Keratinocyte (primary cell): ENCODE measurements at regions not wholly inside any gene's neighbourhood (a gene's known extent, or its start where the extent isn't known, plus 50 kb on each side); places are given as distances from the start of the nearest gene placed in this dataset.

Source experiments
- DNase-seq: peaks from one replicate; pipeline ENCODE4 v3.0.0-alpha.2; 2011; ENCODE audit warnings: low read depth, missing footprints, low spot score
- FAIRE-seq: peaks from 2 replicates; lab custom pipeline; 2011; peaks lifted over from hg19 to GRCh38; lab: Jason Lieb, UNC
- H2AFZ ChIP-seq: 2 replicates; pipeline ENCODE4 v1.6.0; 2012; ENCODE audit warnings: low read length, control low read depth, inconsistent platforms; ENCODE audit not compliant: control insufficient read depth
- H3K27ac ChIP-seq: 2 replicates; pipeline ENCODE4 v1.5.1; 2011; ENCODE audit warnings: low read length; ENCODE audit not compliant: control insufficient read depth, insufficient read depth
- H3K27me3 ChIP-seq: 3 replicates; pipeline ENCODE4 v1.6.0; 2011; ENCODE audit warnings: low read length; ENCODE audit not compliant: control insufficient read depth, insufficient read depth; ENCODE audit errors: extremely low read depth
- H3K36me3 ChIP-seq, 2 experiments: 2 replicates in 1 of 2; 3 replicates in 1 of 2; pipeline ENCODE4 v1.5.1; 2011; ENCODE audit warnings: low read length in 2 of 2, mild to moderate bottlenecking in 1 of 2; ENCODE audit not compliant: control insufficient read depth in 2 of 2, insufficient read depth in 2 of 2; ENCODE audit errors: extremely low read depth in 1 of 2
- H3K4me1 ChIP-seq: 3 replicates; pipeline ENCODE4 v1.5.1; 2011; ENCODE audit warnings: low read length; ENCODE audit not compliant: control insufficient read depth, insufficient read depth; ENCODE audit errors: extremely low read depth
- H3K4me2 ChIP-seq: 3 replicates; pipeline ENCODE4 v1.6.0; 2011; ENCODE audit warnings: low read depth, low read length; ENCODE audit not compliant: control insufficient read depth, insufficient read depth; ENCODE audit errors: extremely low read depth
- H3K4me3 ChIP-seq, 3 experiments: fragments of 200-600 bp in 1 of 3; sonication (generic) in 1 of 3; 2 replicates in 2 of 3; 3 replicates in 1 of 3; pipeline ENCODE4 v1.5.1; 2011 to 2016; ENCODE audit warnings: low read length in 3 of 3, mild to moderate bottlenecking in 3 of 3, control low read depth in 2 of 3, inconsistent platforms in 1 of 3, low read depth in 1 of 3, mixed read lengths in 1 of 3, mixed run types in 1 of 3, moderate library complexity in 1 of 3; ENCODE audit not compliant: control insufficient read depth in 2 of 3, insufficient read depth in 2 of 3; ENCODE audit errors: extremely low read depth in 1 of 3
- H3K79me2 ChIP-seq: 2 replicates; pipeline ENCODE4 v1.6.0; 2012; ENCODE audit warnings: low read length; ENCODE audit not compliant: control insufficient read depth, insufficient read depth
- H3K9ac ChIP-seq: 3 replicates; pipeline ENCODE4 v1.6.0; 2011; ENCODE audit warnings: low read length; ENCODE audit not compliant: control insufficient read depth, insufficient read depth; ENCODE audit errors: extremely low read depth
- H3K9me1 ChIP-seq: 3 replicates; pipeline ENCODE4 v1.6.0; 2011; ENCODE audit warnings: low read length; ENCODE audit not compliant: control insufficient read depth, insufficient read depth; ENCODE audit errors: extremely low read depth
- H3K9me3 ChIP-seq: 2 replicates; pipeline ENCODE4 v1.5.1; 2012; ENCODE audit warnings: low read depth, low read length; ENCODE audit not compliant: control insufficient read depth
- H4K20me1 ChIP-seq: 3 replicates; pipeline ENCODE4 v1.6.0; 2011; ENCODE audit warnings: low read length; ENCODE audit not compliant: control insufficient read depth, insufficient read depth; ENCODE audit errors: extremely low read depth
- EZH2 ChIP-seq: IDR thresholded peaks from one replicate; pipeline ENCODE4 v1.6.1; 2012; ENCODE audit warnings: inconsistent platforms, mild to moderate bottlenecking, low read length, moderate library complexity
- dilution Hi-C: fragments of 300-500 bp; cut with MboI; formaldehyde crosslinking; loops from one replicate; pipeline ENCODE4 v1.7.0; 2020; ENCODE audit warnings: low sequenced_read_pairs; ENCODE audit not compliant: extremely low pct_ligation_motif_present
- TF ChIP-seq, protein P1 (sequence below), 3 experiments: IDR thresholded peaks in 1 of 3; conservative IDR thresholded peaks in 1 of 3; optimal IDR thresholded peaks in 1 of 3; 2 replicates in 2 of 3; 3 replicates in 1 of 3; pipeline versions ENCODE3 to v1.5.1; 2011; ENCODE audit warnings: low read length in 3 of 3, mild to moderate bottlenecking in 3 of 3, moderate library complexity in 2 of 3, control low read depth in 1 of 3, inconsistent platforms in 1 of 3; ENCODE audit not compliant: insufficient read depth in 2 of 3; ENCODE audit errors: extremely low read depth in 1 of 3

DNA sequence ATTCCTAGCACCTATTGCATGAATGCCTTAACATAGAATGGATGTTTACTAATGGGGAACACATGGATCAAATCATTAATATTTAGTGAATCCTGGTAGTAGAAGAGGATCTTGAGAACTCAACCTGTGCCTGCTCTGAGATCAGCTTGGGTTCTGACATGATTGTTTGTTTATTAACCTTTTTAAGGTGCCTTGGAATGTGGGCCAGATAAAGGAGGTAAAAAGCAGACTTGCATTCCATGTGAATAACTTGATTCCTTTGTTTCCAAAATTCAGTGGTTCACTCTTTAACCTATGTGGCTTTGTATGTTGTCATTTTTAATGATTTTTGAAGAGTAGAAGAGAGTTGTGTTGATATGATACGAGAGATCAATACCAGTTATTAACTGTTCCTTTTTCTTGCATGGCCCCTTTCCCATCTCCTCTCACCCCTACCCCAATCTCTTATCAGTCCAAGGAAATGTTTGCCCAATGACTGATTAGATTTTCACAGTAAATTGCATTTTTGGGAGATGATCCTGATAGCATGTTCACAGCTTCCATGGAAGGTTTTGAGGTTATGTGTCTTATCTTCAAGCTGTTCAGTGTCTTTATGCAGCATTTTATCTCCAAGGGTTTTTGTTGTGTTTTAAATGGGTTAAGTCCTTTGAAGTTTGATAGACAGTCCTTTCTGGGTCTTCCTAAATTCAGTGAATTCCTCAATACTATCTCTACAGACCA lies 193.7 kb upstream of the FRMD6 start:
- Histone ChIP-seq H3K9me3 (no peaks in the 10 kb centered on the region), H3K4me3 (no peak overlapping the region), H3K4me2 (no peak overlapping the region), H3K27me3 (no peaks in the 10 kb centered on the region), H3K79me2 (no peaks in the 10 kb centered on the region), H3K9me1 (no peaks in the 10 kb centered on the region), H3K27ac (no peak overlapping the region), H3K4me1 (peaks cover 35% of the 10 kb centered on the region), H2AFZ (no peak overlapping the region), H3K36me3 (no peaks in the 10 kb centered on the region), H4K20me1 (no peaks in the 10 kb centered on the region), H3K9ac (no peak overlapping the region)
- TF ChIP-seq, protein P1, sequence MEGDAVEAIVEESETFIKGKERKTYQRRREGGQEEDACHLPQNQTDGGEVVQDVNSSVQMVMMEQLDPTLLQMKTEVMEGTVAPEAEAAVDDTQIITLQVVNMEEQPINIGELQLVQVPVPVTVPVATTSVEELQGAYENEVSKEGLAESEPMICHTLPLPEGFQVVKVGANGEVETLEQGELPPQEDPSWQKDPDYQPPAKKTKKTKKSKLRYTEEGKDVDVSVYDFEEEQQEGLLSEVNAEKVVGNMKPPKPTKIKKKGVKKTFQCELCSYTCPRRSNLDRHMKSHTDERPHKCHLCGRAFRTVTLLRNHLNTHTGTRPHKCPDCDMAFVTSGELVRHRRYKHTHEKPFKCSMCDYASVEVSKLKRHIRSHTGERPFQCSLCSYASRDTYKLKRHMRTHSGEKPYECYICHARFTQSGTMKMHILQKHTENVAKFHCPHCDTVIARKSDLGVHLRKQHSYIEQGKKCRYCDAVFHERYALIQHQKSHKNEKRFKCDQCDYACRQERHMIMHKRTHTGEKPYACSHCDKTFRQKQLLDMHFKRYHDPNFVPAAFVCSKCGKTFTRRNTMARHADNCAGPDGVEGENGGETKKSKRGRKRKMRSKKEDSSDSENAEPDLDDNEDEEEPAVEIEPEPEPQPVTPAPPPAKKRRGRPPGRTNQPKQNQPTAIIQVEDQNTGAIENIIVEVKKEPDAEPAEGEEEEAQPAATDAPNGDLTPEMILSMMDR (optimal IDR thresholded peaks at IDR 0.05 in 1 of 3, IDR thresholded peaks at IDR 0.05 in 1 of 3, conservative IDR thresholded peaks at IDR 0.05 in 1 of 3; ENCODE audit: extremely low read depth in 1 of 3, insufficient read depth in 2 of 3, low read length in 3 of 3), result no peak
- TF ChIP-seq EZH2, result no peak
- DNase-seq, result no peak
- peak; percentile 56 for FAIRE-seq
- dilution Hi-C loops, result no loop called here

DNA sequence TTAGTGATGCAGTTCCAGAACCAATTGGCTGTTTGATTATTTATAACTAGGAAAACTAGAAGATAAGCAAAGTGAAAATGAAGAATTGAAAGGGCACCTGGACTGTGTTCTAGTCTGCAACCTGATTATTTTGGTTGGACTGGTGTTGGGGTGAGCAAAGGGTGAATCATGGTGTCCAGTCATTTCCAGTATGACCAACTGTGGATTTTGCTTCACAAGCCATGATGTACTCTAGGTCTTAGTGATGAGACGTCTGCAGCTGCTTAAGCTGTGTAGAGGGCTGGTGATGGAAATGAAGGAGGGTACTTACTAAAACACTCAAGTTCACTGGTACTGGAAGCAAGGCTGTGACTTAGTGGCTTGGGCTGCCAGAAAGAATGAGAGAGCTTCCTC lies 193.2 kb upstream of the FRMD6 start:
- TF ChIP-seq EZH2, result no peak
- TF ChIP-seq, protein P1 (optimal IDR thresholded peaks at IDR 0.05 in 1 of 3, IDR thresholded peaks at IDR 0.05 in 1 of 3, conservative IDR thresholded peaks at IDR 0.05 in 1 of 3; ENCODE audit: extremely low read depth in 1 of 3, insufficient read depth in 2 of 3, low read length in 3 of 3), result no peak
- Histone ChIP-seq H3K79me2 (no peaks in the 10 kb centered on the region), H3K36me3 (no peaks in the 10 kb centered on the region), H3K27ac (no peak overlapping the region), H3K4me3 (no peak overlapping the region), H3K9ac (no peak overlapping the region), H3K4me1 (peaks cover 36% of the 10 kb centered on the region), H3K27me3 (no peaks in the 10 kb centered on the region), H3K4me2 (peak overlapping the region; percentile 18), H3K9me1 (no peaks in the 10 kb centered on the region), H2AFZ (no peak overlapping the region), H3K9me3 (no peaks in the 10 kb centered on the region), H4K20me1 (no peaks in the 10 kb centered on the region)
- no peak for DNase-seq
- FAIRE-seq, result peak; percentile 81
- dilution Hi-C loops, result no loop called here
